Esophagus mucosa (tissue), 1 donor: ENCODE measurements at regions not wholly inside any gene's neighbourhood (a gene's known extent, or its start where the extent isn't known, plus 50 kb on each side); places are given as distances from the start of the nearest gene placed in this dataset.
"Not testable (repeated sequence)": the region's sequence is repeated elsewhere in the genome, so short reads cannot be mapped to it uniquely, and the experiment has no call there.

Experiments
- ATAC-seq: fragments of 200-7000 bp; cut with Tn5 transposase; one replicate; pipeline ENCODE4 v1.9.1; 2020
- donor health status: DM: yes; HTN: yes; CAD: no.

- ATAC-seq, result no peak
These were observed 458.6 kb upstream of the ATXN8OS start for GRCh38 chr13:69649063-69649392.

- no peak for ATAC-seq
These were observed 459.1 kb upstream of the ATXN8OS start for GRCh38 chr13:69648340-69649062.

- ATAC-seq, result no peak
These were observed 463.2 kb upstream of the ATXN8OS start for GRCh38 chr13:69644447-69644846.

GRCh38 chr13:69641773-69642172, 465.9 kb upstream of the ATXN8OS start:
- no peak for ATAC-seq

GRCh38 chr13:69633044-69633443, 474.6 kb upstream of the ATXN8OS start:
- ATAC-seq, result no peak

DNA sequence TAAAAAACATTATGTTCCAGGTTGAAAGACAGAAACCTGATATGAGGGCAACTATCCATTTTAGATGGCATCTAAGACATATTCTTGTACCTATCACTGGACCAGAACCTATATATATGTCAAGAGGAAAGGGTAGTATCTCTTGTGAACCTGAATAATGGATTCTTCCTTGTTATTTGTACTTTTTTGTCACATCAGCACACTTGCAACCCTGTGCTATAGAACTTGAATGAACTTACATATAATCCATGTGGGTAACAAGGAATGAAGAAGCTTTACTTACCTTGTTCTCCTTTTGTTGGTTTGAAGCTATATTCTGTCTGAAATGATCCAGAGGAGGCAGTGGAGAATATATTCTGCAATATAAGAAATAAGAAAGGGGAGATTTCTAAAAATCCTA, 483.7 kb upstream of the ATXN8OS start:
- no peak for ATAC-seq

DNA sequence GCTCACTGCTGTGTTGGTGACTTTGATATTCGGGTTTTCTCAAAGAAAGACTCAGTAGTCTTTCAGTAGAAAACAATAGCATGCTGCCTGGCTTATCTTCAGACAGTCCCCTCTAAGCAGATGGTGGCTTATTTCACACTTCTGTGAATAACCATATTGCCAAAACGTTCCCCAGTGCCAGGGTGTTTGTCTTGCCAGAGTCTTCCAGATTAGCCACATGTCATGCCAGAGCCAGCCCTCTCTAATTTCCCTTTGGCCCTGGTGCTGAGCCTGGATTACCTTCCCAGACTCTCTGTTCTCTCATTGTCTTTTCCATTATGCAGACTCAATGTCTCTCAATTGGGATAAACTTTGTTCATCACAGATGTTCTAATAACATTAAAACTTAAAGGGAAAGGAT, 488.0 kb upstream of the ATXN8OS start:
- no peak for ATAC-seq

DNA sequence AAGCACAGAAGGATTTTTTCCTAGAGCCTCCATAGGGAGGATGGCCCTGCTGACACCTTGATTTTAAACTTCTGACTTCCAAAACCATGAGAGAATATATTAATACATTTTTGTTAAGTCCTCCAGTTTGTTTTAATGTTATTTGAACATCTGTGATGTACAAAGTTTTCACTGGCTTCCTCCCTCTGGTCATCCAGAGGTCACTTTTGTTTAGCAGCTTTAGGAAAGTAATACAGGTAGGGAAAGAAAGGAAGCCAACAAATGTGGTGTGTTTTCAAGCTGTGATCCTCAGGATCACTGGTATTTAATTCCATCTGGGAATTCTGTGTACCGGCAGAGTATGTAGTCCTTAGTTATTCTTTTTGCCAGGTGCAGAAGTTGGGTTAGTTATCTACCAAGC, 488.8 kb upstream of the ATXN8OS start:
- no peak for ATAC-seq

DNA sequence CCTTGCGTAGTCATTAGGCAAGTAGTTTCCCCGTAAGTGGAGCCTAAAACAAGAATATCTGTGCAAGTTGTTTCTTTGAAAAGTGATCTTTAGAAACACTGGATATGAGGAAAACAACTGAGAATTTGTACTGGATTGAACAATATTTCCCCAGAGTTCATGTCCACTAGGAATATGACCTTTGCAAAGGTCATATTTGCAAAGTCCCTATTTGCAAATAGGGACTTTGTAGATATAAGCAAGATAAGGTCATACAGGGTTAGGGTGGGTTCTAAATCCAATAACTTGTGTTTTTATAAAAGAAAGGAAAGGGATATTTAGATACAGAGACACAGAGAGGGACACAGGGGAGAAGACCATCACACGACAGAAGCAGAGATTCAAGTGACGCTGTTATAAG, 489.2 kb upstream of the ATXN8OS start:
- no peak for ATAC-seq

DNA sequence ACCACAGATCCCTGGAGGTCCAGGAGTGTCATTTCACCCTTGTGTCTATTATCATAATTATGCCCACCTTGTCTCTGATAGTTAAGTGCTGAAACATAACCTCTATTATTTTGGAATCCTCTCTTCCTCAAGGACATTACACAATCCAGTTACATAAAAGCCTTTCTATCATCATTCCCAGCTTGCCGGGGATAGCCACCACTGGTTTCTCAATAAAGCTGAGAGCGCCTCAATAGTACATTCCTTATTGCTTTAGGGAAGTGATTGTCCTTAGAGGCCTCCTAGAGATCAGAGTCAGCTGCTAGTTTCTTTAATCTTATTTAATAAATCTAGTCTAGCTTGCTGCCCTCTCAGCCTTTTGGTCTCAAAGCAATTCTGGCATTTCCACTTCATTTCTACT, 490.0 kb upstream of the ATXN8OS start:
- ATAC-seq, result no peak

DNA sequence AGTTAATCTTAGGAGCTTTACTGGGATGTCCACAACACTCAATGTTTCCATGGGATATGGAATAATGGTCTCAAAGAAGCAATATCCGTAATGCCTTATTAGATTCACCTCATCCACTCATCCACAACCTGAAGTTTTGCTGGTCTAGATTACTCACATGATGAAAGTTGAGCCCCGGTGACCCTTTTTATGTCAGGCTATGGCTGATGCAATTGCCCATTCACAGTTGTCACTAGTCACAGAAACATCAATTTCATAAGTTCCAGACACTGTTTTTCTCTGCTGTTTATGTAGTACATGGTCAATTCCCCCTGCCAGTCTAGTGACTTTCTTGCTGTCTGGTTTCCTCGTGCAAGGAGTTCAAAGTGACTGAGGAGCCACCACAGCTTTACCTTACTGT, 491.2 kb upstream of the ATXN8OS start:
- ATAC-seq, result no peak

- ATAC-seq, result not testable (repeated sequence)
These were observed 492.6 kb upstream of the ATXN8OS start for GRCh38 chr13:69615055-69615454.

GRCh38 chr13:69604698-69605097, 502.9 kb upstream of the ATXN8OS start:
- no peak for ATAC-seq

DNA sequence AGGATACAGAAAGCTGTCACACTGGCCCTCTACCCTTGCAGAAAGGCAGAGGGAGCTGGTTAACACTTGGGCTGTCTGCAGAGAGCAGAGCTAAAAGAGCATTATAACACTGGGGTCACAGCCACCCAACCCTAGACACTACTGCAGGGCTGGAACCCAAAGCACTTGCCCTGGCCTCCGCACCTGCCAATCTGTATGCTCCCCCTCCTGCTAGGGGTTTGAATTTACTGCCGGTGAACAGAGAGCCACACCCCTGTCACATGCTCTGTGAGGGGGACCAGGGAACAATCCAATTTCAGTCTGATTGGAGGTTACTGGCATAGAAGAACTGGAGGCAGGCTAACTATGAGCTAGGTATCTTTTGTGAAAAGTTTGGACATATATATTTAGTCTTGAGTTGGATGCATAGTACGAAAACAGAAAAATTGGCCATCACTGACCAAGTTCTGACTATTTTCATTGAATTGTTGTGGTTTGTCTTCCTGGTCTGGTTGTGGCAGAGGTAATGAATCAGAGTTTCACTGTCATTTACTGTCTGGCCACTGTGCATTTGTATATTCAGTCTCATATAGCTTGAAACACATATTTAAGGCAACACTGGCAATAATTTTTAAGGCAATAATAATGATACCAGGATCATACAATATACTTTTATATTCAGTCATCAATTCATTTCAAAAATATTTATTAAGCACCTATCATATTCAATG, 504.3 kb upstream of the ATXN8OS start:
- ATAC-seq, result no peak

- no peak for ATAC-seq
These were observed 506.0 kb upstream of the ATXN8OS start for GRCh38 chr13:69601661-69602060.

DNA sequence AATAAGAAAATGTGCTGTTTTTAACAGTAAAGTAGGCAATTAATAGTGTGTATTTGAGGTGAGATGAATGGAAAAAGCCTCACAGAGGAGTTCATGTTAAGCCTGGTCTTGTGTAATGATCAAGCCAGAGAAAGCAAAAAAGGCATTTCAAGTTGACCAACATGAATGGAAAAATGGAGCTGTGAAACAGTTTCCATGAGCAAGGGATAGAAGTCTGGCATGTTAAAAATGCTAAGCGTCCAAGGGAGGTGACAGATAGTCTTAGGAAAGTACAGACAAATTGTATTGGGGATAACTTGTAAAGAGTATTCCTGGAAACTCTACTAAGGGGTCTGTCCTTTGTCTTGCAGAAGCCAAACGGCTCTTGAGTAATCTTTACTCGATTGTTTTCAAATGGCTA, 506.8 kb upstream of the ATXN8OS start:
- no peak for ATAC-seq

- ATAC-seq, result no peak
These were observed 510.5 kb upstream of the ATXN8OS start for GRCh38 chr13:69597088-69597487.

DNA sequence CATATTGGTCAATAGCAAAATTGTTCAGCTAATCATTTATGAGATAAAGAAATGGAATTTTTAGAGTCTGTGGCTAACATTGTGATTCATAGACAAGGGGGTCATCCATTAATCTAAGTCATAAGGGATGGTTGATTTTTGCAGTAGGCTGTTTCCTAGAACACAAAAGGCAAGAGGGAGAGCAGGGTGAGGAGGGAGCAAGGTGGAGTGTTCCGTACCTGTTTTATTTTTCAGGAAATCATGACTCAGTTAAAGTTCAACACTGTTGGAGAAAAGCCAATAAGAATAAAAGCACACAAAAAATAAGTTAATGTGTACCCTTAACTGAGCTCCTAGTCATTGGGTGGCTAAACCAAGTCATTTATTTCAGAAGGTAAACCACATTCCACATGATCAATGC, 512.4 kb upstream of the ATXN8OS start:
- no peak for ATAC-seq

DNA sequence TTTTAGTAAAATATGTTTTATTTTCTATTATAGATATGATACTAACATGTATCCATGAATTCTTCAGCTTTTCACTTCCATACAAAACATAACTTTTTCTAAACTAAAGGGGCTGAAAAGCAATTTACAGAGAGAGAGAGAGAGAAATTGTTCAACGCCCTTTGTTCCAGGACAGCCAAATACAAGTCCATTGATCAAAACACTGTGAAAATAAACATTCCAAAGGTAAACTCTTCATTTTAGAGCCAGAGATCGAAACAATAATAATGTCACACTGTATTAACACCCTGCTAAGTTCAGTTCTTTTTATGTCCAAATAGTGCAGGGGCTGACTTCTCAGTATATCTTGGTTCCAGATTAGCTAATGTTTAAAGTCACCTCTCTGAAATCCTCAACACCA, 516.2 kb upstream of the ATXN8OS start:
- no peak for ATAC-seq

DNA sequence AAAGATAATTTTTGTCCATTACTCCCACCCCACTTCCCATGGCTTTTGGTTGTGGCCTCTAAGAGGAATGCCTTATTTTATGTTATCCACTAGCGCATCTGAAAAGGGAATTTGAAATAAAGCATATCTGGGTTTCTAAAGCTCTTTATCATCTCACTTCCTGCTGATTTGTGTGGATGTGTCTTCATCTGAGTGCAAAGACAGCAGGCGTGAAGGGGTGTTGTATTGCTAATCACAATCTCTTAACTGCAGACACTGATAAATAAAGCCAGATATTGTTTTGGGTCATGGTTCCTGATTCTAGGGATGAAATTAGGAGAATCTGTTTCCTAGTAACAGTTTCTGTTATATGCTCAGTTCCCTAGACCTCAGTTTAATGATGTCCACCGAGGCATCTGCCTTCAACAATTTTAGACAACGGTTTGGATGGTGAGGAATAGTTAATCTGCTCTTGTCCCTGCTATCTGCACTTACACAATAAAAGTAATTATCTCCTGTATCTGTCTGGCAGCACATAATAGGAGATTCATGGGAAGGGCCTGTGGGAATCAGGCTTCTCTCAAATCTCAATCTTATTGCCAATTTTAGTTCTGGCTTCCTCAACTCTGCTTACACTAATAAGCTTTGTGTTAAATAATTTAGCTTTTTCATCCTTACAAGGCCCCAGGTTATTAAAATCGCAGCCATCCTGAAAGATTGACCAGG, 517.9 kb upstream of the ATXN8OS start:
- ATAC-seq, result no peak

GRCh38 chr13:69585656-69586055, 522.0 kb upstream of the ATXN8OS start:
- ATAC-seq, result no peak

DNA sequence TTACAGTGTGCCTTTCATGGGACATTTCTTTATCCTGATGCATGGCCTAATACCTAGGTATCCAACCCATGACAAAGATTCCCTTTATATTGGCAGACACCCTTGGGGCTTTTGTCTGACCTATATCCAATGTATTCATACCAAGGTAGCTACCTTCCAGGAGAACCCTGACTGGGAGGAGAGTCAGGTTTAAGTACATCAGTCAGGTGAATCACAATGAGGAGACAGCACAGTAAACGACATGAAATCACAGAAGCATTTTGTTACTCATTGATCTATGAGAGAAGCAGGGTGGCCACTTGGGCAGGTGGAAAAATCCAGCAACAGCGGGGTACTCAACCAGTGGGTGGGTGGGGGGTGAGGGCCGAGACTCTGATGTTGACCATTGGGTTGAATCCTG, 527.4 kb upstream of the ATXN8OS start:
- ATAC-seq, result no peak

GRCh38 chr13:69579351-69579750, 528.3 kb upstream of the ATXN8OS start:
- no peak for ATAC-seq
